Fibroblast of mammary gland (primary cell): ENCODE measurements at regions not wholly inside any gene's neighbourhood (a gene's known extent, or its start where the extent isn't known, plus 50 kb on each side); places are given as distances from the start of the nearest gene placed in this dataset.
"Not testable (repeated sequence)": the region's sequence is repeated elsewhere in the genome, so short reads cannot be mapped to it uniquely, and the experiment has no call there.

ENCODE experiments used
- DNase-seq: peaks from one replicate; pipeline ENCODE4 v3.0.0-alpha.2; 2010; ENCODE audit warnings: low read depth
- H3K4me3 ChIP-seq: 2 replicates; pipeline ENCODE4 v1.5.1; 2011; ENCODE audit warnings: low read depth, mild to moderate bottlenecking, low read length, moderate library complexity; ENCODE audit not compliant: control insufficient read depth
- CTCF ChIP-seq: conservative IDR thresholded peaks from 2 replicates; pipeline ENCODE4 v1.5.1; 2011; ENCODE audit warnings: low read depth, low read length, inconsistent platforms; ENCODE audit not compliant: control insufficient read depth, insufficient read depth

DNA sequence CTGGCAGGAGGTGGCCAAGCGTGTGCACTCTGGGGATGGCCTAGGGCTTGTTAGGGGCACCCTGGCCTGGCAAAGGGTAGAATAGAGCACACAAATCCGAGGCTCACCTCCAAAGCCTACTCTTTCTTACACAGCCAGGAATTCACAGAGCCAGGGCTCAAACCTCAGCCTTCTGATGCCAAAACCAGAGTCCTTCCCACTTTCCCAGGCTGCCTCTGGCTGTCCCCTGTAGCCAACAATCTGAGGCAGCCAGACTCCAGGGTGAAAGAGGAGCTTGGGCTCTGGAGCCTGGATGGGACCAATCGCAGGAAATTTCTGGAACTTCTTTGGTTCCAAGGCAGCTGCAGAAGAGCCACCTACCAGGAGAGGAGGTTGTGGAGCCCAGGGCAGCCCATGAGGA is 127.9 kb downstream of the COPRS start:
- no peak overlapping the region for H3K4me3 ChIP-seq
- no peak for TF ChIP-seq CTCF

GRCh38 chr17:31726980-31727427 is 132.0 kb downstream of the COPRS start:
- no peak for TF ChIP-seq CTCF
- peak; percentile 70 for DNase-seq

More for the DNA sequence above, 127.9 kb downstream of the COPRS start:
- no peak for DNase-seq

DNA sequence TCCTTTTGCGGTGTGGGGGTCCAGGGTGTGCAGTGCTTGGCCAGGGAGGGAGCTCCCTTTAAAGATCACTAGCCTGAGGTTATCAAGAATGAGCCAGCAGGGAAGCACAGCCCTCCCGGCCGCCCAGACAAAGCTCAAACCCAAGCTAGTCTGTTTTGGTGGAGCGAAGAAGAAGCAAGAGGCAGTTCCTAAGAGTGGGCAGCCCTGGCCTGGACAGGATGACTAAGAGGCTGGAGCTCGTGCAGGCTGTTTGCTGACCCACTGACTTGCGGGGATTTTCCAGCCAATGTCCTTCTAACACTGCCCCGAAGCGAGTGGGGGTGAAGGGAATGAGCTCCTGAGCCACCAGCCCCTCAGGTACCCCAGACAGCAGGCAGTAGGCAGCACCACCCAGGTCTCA is 134.4 kb downstream of the COPRS start:
- H3K4me3 ChIP-seq, result no peak overlapping the region
- DNase-seq, result peak; percentile 24
- no peak for TF ChIP-seq CTCF

More at GRCh38 chr17:31726980-31727427, 132.0 kb downstream of the COPRS start:
- no peak overlapping the region for H3K4me3 ChIP-seq

DNA sequence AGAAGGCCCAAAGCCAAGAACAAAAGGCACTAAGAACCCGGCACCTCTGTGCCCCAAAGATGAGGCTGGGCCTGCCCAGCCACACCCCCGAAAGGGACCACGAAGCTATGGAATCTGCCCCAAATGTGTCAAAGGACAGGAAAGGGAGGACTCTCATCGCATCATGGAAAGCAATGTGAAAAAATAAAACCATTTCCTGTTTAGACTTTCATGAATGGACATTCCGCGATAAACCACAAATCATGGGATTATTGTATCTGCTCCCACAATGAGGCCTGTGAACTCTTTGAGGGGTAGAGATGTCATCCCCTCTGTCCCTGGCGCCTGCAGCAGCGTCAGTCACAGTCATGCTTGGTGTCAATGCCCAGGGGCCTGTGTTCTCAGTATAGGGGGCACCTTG is 135.0 kb downstream of the COPRS start:
- H3K4me3 ChIP-seq, result no peak overlapping the region
- no peak for TF ChIP-seq CTCF
- DNase-seq, result peak; percentile 49

DNA sequence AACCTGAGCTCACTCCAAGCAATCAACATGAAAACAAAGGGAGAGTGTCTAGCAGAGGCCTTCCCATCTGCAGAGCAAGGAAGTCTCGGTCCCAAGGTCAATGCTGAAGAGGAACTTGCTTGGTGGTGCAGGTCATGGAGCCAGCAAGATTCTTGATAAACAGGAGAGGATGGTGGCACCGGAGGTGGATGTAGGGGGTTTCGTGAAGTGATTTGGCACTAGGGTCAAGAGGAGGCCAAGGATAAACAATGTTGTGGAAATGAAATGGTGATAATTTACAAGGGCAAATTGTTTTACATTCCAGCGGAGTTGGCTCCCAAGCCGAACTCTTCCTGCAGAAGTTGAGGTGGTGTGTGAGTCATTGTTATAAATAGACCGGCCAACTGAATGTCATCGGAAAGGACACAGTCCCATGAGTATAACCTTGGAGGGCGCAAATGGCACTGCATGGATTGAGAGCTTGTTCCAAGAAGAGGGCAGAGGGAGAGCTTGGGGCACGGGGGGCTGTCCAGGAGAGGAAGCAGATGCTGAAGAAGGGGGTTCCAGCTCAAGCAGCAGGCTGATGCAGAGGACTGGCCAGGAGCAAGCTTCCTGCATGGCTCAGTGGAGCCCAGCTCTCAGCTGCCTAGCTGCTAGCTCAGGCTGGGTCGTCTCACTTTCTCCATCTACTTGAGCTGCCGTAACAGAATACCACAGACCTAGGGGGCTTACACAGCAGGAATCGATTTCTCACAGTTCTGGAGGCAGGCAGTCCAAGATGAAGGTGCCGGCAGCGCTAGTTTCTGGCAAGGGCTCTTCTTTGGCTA is 136.6 kb downstream of the COPRS start:
- no peak for TF ChIP-seq CTCF
- DNase-seq, result no peak
- no peak overlapping the region for H3K4me3 ChIP-seq

DNA sequence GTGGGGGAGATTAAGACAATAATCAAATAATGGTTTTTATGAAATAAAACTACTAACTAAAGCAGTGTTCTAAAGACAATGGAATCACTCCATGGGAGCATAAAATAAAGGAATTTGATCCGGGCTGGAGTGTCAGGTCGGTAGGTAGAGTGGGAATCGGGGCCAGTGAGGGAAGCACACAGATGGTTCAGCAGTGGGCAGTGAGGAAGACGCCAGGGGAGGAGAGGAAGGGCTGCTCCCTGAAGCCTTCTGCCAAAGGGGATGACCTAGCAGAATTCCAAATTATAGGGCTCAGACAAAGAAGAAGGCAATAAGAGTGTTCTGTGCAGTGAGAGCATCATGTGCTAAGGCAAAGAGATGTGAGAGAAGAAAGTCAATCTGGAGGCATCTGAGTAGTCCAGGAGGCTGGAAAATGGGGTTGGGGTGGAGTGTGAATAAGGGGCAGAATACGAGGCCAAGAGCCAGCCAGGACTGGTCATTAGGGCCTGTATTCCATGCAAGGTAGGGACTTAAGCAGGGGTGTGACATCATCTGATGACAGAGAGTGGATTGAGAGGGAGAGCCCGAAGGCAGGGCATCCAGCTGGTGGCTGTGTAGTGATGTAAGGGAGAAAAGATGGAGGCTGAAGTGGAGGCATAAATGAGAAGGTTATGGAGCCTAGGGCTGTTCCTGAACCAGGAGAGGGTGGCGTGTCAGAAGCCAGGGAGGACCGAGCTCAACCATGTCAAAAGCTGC is 137.6 kb downstream of the COPRS start:
- TF ChIP-seq CTCF, result no peak
- DNase-seq, result no peak
- H3K4me3 ChIP-seq, result no peak overlapping the region

GRCh38 chr17:31717251-31717650 is 141.8 kb downstream of the COPRS start:
- DNase-seq, H3K4me3 ChIP-seq: not testable (repeated sequence)
